Neural progenitor cell (in vitro differentiated cells): ENCODE measurements at regions not wholly inside any gene's neighbourhood (a gene's known extent, or its start where the extent isn't known, plus 50 kb on each side); places are given as distances from the start of the nearest gene placed in this dataset.

ENCODE experiments used
- EZH2 ChIP-seq: fragments of 200-600 bp; sonication (generic); IDR thresholded peaks from 2 replicates; pipeline ENCODE4 v1.6.1; 2017; ENCODE audit warnings: antibody characterized with exemption, mild to moderate bottlenecking, moderate library complexity
- EZH2phosphoT487 ChIP-seq: fragments of 200-600 bp; sonication (generic); IDR thresholded peaks from 2 replicates; pipeline ENCODE4 v1.6.1; 2017; ENCODE audit warnings: antibody characterized with exemption
- TF ChIP-seq, protein P1 (sequence below): fragments of 200-600 bp; sonication (generic); IDR thresholded peaks from 2 replicates; pipeline ENCODE4 v1.5.1; 2017; ENCODE audit warnings: antibody characterized with exemption, mild to moderate bottlenecking

DNA sequence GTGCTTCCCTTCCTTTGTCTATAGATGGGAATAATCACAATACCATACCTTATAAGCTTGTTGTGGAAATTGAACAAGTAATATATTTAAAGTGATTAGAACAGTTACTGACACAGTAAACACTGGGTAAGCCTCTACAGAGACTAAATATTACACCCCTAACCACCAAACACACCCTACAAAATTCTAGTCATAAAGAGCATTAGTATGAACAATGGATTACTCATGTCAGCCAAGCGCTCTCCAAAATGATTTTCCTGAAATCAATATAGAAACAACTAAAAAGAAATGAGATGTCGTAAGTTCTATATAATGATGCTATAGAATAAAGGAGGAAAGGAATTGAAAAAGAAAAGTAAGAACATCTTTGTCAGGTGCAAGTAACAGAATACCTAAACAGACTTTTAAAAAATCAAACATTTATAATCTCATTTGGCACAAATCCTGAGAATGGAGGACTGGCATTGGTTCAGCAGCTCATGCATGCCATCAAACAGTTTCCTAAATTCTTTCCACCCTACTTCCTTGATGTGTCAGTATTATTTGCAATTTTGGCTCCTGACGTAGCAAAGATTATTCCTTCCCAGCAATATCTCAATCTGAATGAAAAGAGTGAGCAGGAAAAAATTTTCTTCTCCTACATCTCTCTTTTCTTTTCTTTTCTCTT lies 118.0 kb downstream of the SINHCAF start:
- TF ChIP-seq, protein P1, sequence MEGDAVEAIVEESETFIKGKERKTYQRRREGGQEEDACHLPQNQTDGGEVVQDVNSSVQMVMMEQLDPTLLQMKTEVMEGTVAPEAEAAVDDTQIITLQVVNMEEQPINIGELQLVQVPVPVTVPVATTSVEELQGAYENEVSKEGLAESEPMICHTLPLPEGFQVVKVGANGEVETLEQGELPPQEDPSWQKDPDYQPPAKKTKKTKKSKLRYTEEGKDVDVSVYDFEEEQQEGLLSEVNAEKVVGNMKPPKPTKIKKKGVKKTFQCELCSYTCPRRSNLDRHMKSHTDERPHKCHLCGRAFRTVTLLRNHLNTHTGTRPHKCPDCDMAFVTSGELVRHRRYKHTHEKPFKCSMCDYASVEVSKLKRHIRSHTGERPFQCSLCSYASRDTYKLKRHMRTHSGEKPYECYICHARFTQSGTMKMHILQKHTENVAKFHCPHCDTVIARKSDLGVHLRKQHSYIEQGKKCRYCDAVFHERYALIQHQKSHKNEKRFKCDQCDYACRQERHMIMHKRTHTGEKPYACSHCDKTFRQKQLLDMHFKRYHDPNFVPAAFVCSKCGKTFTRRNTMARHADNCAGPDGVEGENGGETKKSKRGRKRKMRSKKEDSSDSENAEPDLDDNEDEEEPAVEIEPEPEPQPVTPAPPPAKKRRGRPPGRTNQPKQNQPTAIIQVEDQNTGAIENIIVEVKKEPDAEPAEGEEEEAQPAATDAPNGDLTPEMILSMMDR = no peak
- TF ChIP-seq EZH2 = no peak
- TF ChIP-seq EZH2phosphoT487 = no peak
